SK-N-SH (cell line): ENCODE measurements at regions not wholly inside any gene's neighbourhood (a gene's known extent, or its start where the extent isn't known, plus 50 kb on each side); places are given as distances from the start of the nearest gene placed in this dataset.

Source experiments
- CTCF ChIA-PET: fragments of 300-600, 350-600 bp; formaldehyde crosslinking; extraction: SDS; loops from one replicate; lab custom pipeline; 2021; lab: Yijun Ruan, JAX
- POLR2A ChIA-PET: fragments of 350-600 bp; sonication (Branson Sonifier 250); formaldehyde crosslinking; extraction: SDS; loops from one replicate; lab custom pipeline; 2020; ENCODE audit warnings: antibody characterized with exemption, inconsistent platforms; lab: Yijun Ruan, JAX
- DNase-seq: peaks from one replicate; pipeline ENCODE4 v3.0.0; 2012
- H2AFZ ChIP-seq: fragments of 200-600 bp; sonication (generic); 2 replicates; pipeline ENCODE4 v1.8.1; 2016; ENCODE audit warnings: antibody characterized with exemption, mild to moderate bottlenecking, low read depth
- H3F3A ChIP-seq: fragments of 200-600 bp; sonication (generic); replicated peaks from 2 replicates; pipeline ENCODE3; 2016; ENCODE audit warnings: antibody characterized with exemption, mild to moderate bottlenecking; ENCODE audit not compliant: insufficient read depth
- H3K27ac ChIP-seq, 2 experiments: fragments of 200-500 bp in 1 of 2; fragments of 200-600 bp in 1 of 2; sonication (Bioruptor generic) in 1 of 2; sonication (generic), shearing (Covaris generic) in 1 of 2; 2 replicates each; pipeline versions ENCODE4 v1.5.1 to v1.6.1; 2014 to 2016; ENCODE audit warnings: low read depth in 2 of 2, inconsistent platforms in 1 of 2, low read length in 1 of 2, mild to moderate bottlenecking in 1 of 2, mixed read lengths in 1 of 2
- H3K27me3 ChIP-seq: fragments of 200-600 bp; sonication (generic), shearing (Covaris generic); 2 replicates; pipeline ENCODE4 v1.6.1; 2016; ENCODE audit warnings: mixed run types; ENCODE audit not compliant: insufficient read depth
- H3K36me3 ChIP-seq, 2 experiments: fragments of 200-500 bp in 1 of 2; fragments of 200-600 bp in 1 of 2; sonication (Bioruptor generic) in 1 of 2; sonication (generic) in 1 of 2; replicated peaks in 1 of 2; 2 replicates each; pipeline versions ENCODE3 to v1.5.1; 2014 to 2016; ENCODE audit warnings: low read length in 1 of 2, mild to moderate bottlenecking in 1 of 2; ENCODE audit not compliant: insufficient read depth in 2 of 2, control insufficient read depth in 1 of 2
- H3K4me1 ChIP-seq, 2 experiments: fragments of 200-500 bp in 1 of 2; fragments of 200-600 bp in 1 of 2; sonication (Bioruptor generic) in 1 of 2; sonication (generic), shearing (Covaris generic) in 1 of 2; 2 replicates each; pipeline versions ENCODE4 v1.5.1 to v1.6.1; 2014 to 2016; ENCODE audit warnings: low read depth in 1 of 2, low read length in 1 of 2, mixed run types in 1 of 2; ENCODE audit not compliant: insufficient read depth in 2 of 2, control insufficient read depth in 1 of 2
- H3K4me2 ChIP-seq: fragments of 200-600 bp; sonication (generic), shearing (Covaris generic); 2 replicates; pipeline ENCODE4 v1.6.1; 2017; ENCODE audit warnings: mixed run types
- H3K4me3 ChIP-seq, 2 experiments: fragments of 200-500 bp in 1 of 2; fragments of 200-600 bp in 1 of 2; sonication (Bioruptor generic) in 1 of 2; sonication (generic), shearing (Covaris generic) in 1 of 2; 2 replicates each; pipeline versions ENCODE4 v1.5.1 to v1.8.1; 2014 to 2016; ENCODE audit warnings: low read depth in 2 of 2, inconsistent platforms in 1 of 2, low read length in 1 of 2, mild to moderate bottlenecking in 1 of 2, mixed read lengths in 1 of 2, moderate library complexity in 1 of 2
- H3K79me2 ChIP-seq: fragments of 200-600 bp; sonication (generic); 2 replicates; pipeline ENCODE4 v1.8.1; 2017; ENCODE audit warnings: mild to moderate bottlenecking; ENCODE audit not compliant: insufficient read depth
- H3K9ac ChIP-seq: fragments of 200-600 bp; sonication (generic); 2 replicates; pipeline ENCODE4 v1.6.1; 2017; ENCODE audit warnings: mixed run types
- H3K9me2 ChIP-seq: fragments of 200-600 bp; sonication (generic); 2 replicates; pipeline ENCODE4 v1.6.1; 2017; ENCODE audit warnings: mixed run types
- H3K9me3 ChIP-seq: fragments of 200-600 bp; sonication (generic); 2 replicates; pipeline ENCODE4 v1.6.1; 2017; ENCODE audit warnings: mixed run types, mild to moderate bottlenecking, moderate library complexity
- H4K20me1 ChIP-seq: fragments of 200-600 bp; sonication (generic); 2 replicates; pipeline ENCODE4 v1.6.1; 2017; ENCODE audit warnings: mild to moderate bottlenecking, mixed run types; ENCODE audit not compliant: insufficient read depth
- CHD2 ChIP-seq: fragments of 150-350 bp; IDR thresholded peaks from 2 replicates; pipeline ENCODE4 v1.6.1; 2018; ENCODE audit warnings: low read length; ENCODE audit not compliant: partially characterized antibody
- ELF1 ChIP-seq: IDR thresholded peaks from 2 replicates; pipeline ENCODE4 v1.4.0; 2012
- EZH2phosphoT487 ChIP-seq: fragments of 200-600 bp; sonication (generic); IDR thresholded peaks from 2 replicates; pipeline ENCODE4 v1.6.1; 2017; ENCODE audit warnings: low read depth, mixed run types, mild to moderate bottlenecking, antibody characterized with exemption, moderate library complexity, borderline replicate concordance
- FOSL2 ChIP-seq: IDR thresholded peaks from 2 replicates; pipeline ENCODE4 v1.4.0; 2012; ENCODE audit warnings: low read depth, mild to moderate bottlenecking, moderate library complexity, borderline replicate concordance
- GABPA ChIP-seq: IDR thresholded peaks from 2 replicates; pipeline ENCODE4 v1.4.0; 2012; ENCODE audit warnings: low read depth, mild to moderate bottlenecking
- GATA2 ChIP-seq: sonication (generic); formaldehyde crosslinking; IDR thresholded peaks from 2 replicates; pipeline ENCODE4 v1.5.0; 2020; ENCODE audit warnings: mild to moderate bottlenecking, missing genetic modification reagents
- JUND ChIP-seq: IDR thresholded peaks from 2 replicates; pipeline ENCODE4 v1.4.0; 2012
- MEF2A ChIP-seq: IDR thresholded peaks from 2 replicates; pipeline ENCODE4 v1.4.0; 2012; ENCODE audit warnings: low read depth, borderline replicate concordance
- MXI1 ChIP-seq: IDR thresholded peaks from 2 replicates; pipeline ENCODE4 v1.6.1; 2012; ENCODE audit warnings: mild to moderate bottlenecking, low read depth, low read length, improper control_type of control experiment
- NFIC ChIP-seq: IDR thresholded peaks from 2 replicates; pipeline ENCODE4 v1.4.0; 2012; ENCODE audit warnings: borderline replicate concordance
- NRF1 ChIP-seq: IDR thresholded peaks from 2 replicates; pipeline ENCODE4 v1.6.1; 2012; ENCODE audit warnings: low read depth, mild to moderate bottlenecking, low read length
- POLR2AphosphoS5 ChIP-seq: IDR thresholded peaks from 2 replicates; pipeline ENCODE4 v1.6.1; 2012; ENCODE audit warnings: low read depth, low read length
- RAD21 ChIP-seq: IDR thresholded peaks from 2 replicates; pipeline ENCODE4 v1.6.1; 2012; ENCODE audit warnings: mild to moderate bottlenecking, low read length
- SIN3A ChIP-seq: IDR thresholded peaks from 2 replicates; pipeline ENCODE4 v1.6.1; 2012; ENCODE audit warnings: low read depth, mild to moderate bottlenecking, low read length, moderate library complexity, borderline replicate concordance
- SMC3 ChIP-seq: IDR thresholded peaks from 2 replicates; pipeline ENCODE4 v1.6.1; 2012; ENCODE audit warnings: low read depth, low read length, improper control_type of control experiment
- TAF1 ChIP-seq: IDR thresholded peaks from 2 replicates; pipeline ENCODE4 v1.6.1; 2012; ENCODE audit warnings: low read depth, mild to moderate bottlenecking, low read length, moderate library complexity, borderline replicate concordance
- TCF12 ChIP-seq: IDR thresholded peaks from 2 replicates; pipeline ENCODE4 v1.4.0; 2012
- TEAD4 ChIP-seq: IDR thresholded peaks from 2 replicates; pipeline ENCODE4 v1.4.0; 2012; ENCODE audit warnings: mild to moderate bottlenecking, borderline replicate concordance; ENCODE audit not compliant: insufficient read depth
- USF2 ChIP-seq: fragments of 150-350 bp; IDR thresholded peaks from 2 replicates; pipeline ENCODE4 v1.6.1; 2017; ENCODE audit warnings: antibody characterized with exemption, low read length, low read depth, borderline replicate concordance
- YY1 ChIP-seq: IDR thresholded peaks from 2 replicates; pipeline ENCODE4 v1.4.0; 2012; ENCODE audit warnings: low read depth, mild to moderate bottlenecking
- WGBS: methylation state at CpG from one replicate; pipeline ENCODE4 v1.1.6; 2017; ENCODE audit warnings: low lambda C conversion rate; 5-methylcytosine and 5-hydroxymethylcytosine counted together
- TF ChIP-seq, protein P1 (sequence below): IDR thresholded peaks from 2 replicates; pipeline ENCODE4 v1.4.0; 2012; ENCODE audit warnings: low read depth, borderline replicate concordance
- TF ChIP-seq, protein P2 (sequence below): fragments of 150-350 bp; IDR thresholded peaks from 2 replicates; pipeline ENCODE4 v1.6.1; 2016; ENCODE audit warnings: mild to moderate bottlenecking, low read depth, low read length

- Histone ChIP-seq H3K27ac (no peak overlapping the region), H3K27me3 (no peaks in the 10 kb centered on the region), H4K20me1 (no peaks in the 10 kb centered on the region), H3K9me3 (no peaks in the 10 kb centered on the region), H2AFZ (no peak overlapping the region), H3K79me2 (no peaks in the 10 kb centered on the region), H3K4me2 (no peak overlapping the region), H3K9me2 (no peaks in the 10 kb centered on the region), H3K36me3 (no peaks in the 10 kb centered on the region), H3F3A (no peaks in the 10 kb centered on the region), H3K4me1 (no peaks in the 10 kb centered on the region), H3K9ac (no peak overlapping the region), H3K4me3 (no peak overlapping the region)
- POLR2A ChIA-PET: no interaction called here
- DNase-seq: no peak
- 78% methylated on average over 13 of the region's 13 CpGs for WGBS
- CTCF ChIA-PET: no interaction called here
- no peak for TF ChIP-seq MXI1
- no peak for TF ChIP-seq CHD2
- no peak for TF ChIP-seq GABPA
- no peak for TF ChIP-seq RAD21
- no peak for TF ChIP-seq EZH2phosphoT487
- TF ChIP-seq POLR2AphosphoS5: no peak
- no peak for TF ChIP-seq SIN3A
- no peak for TF ChIP-seq ELF1
- TF ChIP-seq FOSL2: no peak
- TF ChIP-seq TAF1: no peak
- TF ChIP-seq YY1: no peak
- TF ChIP-seq TEAD4: no peak
Observed at GRCh38 chr4:129167640-129168260, 71.8 kb downstream of the C4orf33 start.

- ChIA-PET CTCF (no interaction called here), POLR2A (no interaction called here)
- Histone ChIP-seq H2AFZ (no peak overlapping the region), H3K4me1 (no peaks in the 10 kb centered on the region), H3K27ac (no peak overlapping the region), H3K4me3 (no peak overlapping the region), H3K9me2 (no peaks in the 10 kb centered on the region), H3K27me3 (no peaks in the 10 kb centered on the region), H3K9ac (no peak overlapping the region), H3K4me2 (no peak overlapping the region), H3K9me3 (no peaks in the 10 kb centered on the region), H4K20me1 (no peaks in the 10 kb centered on the region), H3F3A (no peaks in the 10 kb centered on the region), H3K79me2 (no peaks in the 10 kb centered on the region), H3K36me3 (no peaks in the 10 kb centered on the region)
- no peak for TF ChIP-seq ELF1
- TF ChIP-seq, protein P1, sequence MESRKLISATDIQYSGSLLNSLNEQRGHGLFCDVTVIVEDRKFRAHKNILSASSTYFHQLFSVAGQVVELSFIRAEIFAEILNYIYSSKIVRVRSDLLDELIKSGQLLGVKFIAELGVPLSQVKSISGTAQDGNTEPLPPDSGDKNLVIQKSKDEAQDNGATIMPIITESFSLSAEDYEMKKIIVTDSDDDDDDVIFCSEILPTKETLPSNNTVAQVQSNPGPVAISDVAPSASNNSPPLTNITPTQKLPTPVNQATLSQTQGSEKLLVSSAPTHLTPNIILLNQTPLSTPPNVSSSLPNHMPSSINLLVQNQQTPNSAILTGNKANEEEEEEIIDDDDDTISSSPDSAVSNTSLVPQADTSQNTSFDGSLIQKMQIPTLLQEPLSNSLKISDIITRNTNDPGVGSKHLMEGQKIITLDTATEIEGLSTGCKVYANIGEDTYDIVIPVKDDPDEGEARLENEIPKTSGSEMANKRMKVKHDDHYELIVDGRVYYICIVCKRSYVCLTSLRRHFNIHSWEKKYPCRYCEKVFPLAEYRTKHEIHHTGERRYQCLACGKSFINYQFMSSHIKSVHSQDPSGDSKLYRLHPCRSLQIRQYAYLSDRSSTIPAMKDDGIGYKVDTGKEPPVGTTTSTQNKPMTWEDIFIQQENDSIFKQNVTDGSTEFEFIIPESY: no peak
- TF ChIP-seq SIN3A: no peak
- no peak for TF ChIP-seq NRF1
- TF ChIP-seq GATA2 (CRISPR knock-in tag): no peak
- no peak for TF ChIP-seq MEF2A
- no peak for TF ChIP-seq YY1
- TF ChIP-seq TAF1: no peak
- TF ChIP-seq SMC3: no peak
- no peak for TF ChIP-seq TEAD4
- no peak for TF ChIP-seq NFIC
- no peak for TF ChIP-seq USF2
- TF ChIP-seq, protein P2, sequence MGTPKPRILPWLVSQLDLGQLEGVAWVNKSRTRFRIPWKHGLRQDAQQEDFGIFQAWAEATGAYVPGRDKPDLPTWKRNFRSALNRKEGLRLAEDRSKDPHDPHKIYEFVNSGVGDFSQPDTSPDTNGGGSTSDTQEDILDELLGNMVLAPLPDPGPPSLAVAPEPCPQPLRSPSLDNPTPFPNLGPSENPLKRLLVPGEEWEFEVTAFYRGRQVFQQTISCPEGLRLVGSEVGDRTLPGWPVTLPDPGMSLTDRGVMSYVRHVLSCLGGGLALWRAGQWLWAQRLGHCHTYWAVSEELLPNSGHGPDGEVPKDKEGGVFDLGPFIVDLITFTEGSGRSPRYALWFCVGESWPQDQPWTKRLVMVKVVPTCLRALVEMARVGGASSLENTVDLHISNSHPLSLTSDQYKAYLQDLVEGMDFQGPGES: no peak
- no peak for TF ChIP-seq TCF12
- no peak for TF ChIP-seq JUND
- DNase-seq: no peak
Observed at GRCh38 chr4:129172181-129172580, 76.2 kb downstream of the C4orf33 start.
